ENCODE measurements at regions not wholly inside any gene's neighbourhood (a gene's known extent, or its start where the extent isn't known, plus 50 kb on each side); places are given as distances from the start of the nearest gene placed in this dataset.

DNA sequence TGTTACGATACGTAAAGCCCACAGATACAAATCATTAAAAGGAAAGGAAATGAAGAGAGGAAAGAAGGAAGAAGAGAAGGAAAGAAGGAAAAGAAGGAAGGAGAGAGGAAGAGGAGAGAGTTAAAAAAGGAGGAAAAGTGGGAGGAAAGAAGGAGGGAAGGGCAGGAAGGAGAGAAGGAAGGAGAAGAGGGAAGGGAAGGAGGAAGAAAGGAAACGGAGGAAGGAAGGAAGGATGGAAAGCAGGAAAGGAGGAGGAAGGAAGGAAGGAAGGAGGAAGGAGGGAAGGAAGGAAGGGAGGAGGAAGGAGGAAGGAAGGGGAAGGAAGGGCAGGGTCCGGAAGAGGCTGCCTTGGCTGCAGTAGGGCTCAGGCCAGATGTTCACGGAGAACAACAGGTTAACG is 95.2 kb downstream of the ENGASE start:
- Histone ChIP-seq H3K27ac (no peak overlapping the region), H3K27me3 (no peaks in the 10 kb centered on the region), H3K4me3 (no peak overlapping the region), H3K9me3 (no peaks in the 10 kb centered on the region), H3K36me3 (no peaks in the 10 kb centered on the region), H3K4me1 (no peaks in the 10 kb centered on the region)
- DNase-seq: no peak
- TF ChIP-seq, protein P1, sequence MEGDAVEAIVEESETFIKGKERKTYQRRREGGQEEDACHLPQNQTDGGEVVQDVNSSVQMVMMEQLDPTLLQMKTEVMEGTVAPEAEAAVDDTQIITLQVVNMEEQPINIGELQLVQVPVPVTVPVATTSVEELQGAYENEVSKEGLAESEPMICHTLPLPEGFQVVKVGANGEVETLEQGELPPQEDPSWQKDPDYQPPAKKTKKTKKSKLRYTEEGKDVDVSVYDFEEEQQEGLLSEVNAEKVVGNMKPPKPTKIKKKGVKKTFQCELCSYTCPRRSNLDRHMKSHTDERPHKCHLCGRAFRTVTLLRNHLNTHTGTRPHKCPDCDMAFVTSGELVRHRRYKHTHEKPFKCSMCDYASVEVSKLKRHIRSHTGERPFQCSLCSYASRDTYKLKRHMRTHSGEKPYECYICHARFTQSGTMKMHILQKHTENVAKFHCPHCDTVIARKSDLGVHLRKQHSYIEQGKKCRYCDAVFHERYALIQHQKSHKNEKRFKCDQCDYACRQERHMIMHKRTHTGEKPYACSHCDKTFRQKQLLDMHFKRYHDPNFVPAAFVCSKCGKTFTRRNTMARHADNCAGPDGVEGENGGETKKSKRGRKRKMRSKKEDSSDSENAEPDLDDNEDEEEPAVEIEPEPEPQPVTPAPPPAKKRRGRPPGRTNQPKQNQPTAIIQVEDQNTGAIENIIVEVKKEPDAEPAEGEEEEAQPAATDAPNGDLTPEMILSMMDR (IDR thresholded peaks at IDR 0.05): no peak

DNA sequence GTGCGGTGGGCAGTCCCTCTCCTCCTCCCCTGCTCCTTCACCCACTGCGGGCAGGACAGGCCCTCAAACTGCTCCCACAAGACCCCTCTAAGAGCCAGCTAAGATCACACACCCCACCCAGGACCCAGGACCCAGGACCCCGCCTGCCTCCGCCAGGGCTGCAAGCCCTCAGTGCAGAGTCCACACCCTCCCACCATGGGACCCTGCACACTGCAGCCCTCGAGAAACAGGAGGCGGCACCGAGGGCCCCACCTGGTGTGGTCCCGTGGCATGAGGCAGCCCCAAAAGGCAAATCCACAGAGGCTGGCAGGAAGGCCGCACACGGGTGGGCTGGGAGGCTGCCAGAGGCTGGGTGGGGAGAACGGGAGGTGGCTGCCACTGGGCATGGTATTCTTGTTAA is 94.7 kb downstream of the ENGASE start:
- no peak overlapping the region for H3K4me3 ChIP-seq
- H3K9me3 ChIP-seq: no peaks in the 10 kb centered on the region
- no peaks in the 10 kb centered on the region for H3K36me3 ChIP-seq
- no peak overlapping the region for H3K27ac ChIP-seq
- H3K4me1 ChIP-seq: no peaks in the 10 kb centered on the region
- TF ChIP-seq, protein P1 (IDR thresholded peaks at IDR 0.05): no peak
- TF ChIP-seq POLR2A (IDR thresholded peaks at IDR 0.05): no peak
- H3K27me3 ChIP-seq: no peaks in the 10 kb centered on the region
- no peak for DNase-seq

DNA sequence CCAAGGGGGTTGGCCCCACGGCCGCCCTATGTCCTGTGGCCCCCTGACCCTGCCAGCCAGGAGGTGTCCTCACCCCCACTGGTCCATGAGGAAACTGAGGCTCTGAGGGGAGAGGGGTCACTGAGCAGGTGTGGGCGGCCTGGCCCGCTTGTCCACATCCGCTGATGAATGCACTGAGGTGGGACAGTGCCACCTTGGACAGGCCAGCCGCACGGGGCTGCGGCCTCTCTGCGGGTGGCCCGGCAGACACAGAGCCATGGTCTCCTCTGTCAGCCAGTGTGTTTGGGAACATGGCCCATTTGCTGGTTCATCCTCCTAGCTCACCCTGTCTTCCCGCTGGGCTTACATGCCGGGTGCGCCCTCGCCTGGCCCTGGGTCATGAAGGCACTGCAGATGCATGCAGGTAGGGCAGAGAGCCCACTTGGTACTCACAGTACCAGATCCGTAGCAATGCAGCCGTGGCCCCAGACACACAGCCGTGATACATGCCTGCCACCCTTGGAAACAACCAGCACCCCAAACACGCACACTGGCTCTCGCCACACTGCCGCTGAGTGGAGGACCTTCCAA is 93.9 kb downstream of the ENGASE start:
- no peaks in the 10 kb centered on the region for H3K36me3 ChIP-seq
- H3K4me3 ChIP-seq: no peak overlapping the region
- H3K4me1 ChIP-seq: no peaks in the 10 kb centered on the region
- TF ChIP-seq, protein P1 (IDR thresholded peaks at IDR 0.05): no peak
- no peak for TF ChIP-seq POLR2A (IDR thresholded peaks at IDR 0.05)
- H3K9me3 ChIP-seq: no peaks in the 10 kb centered on the region
- DNase-seq: no peak
- H3K27me3 ChIP-seq: no peaks in the 10 kb centered on the region
- H3K27ac ChIP-seq: no peak overlapping the region

DNA sequence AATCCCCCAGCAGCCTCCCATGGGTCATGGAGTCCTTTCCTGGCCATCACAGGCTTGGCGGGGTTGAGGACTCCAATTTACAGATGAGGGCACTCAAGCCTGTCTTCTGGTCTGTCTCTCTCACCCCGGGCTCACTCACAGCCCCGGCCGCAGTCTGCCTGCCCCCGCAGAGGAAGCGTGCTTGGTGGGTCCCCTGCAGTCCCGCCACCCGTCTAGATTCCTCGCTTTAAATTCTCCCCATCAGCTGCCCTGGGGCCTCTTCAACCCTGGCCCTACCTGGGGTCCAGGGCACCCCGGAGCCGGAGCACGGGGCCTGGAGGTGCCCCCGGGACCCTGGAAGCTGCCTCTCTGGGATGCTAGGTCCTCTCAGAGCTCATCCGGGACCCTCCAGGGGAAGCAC is 92.9 kb downstream of the ENGASE start:
- Histone ChIP-seq H3K9me3 (no peaks in the 10 kb centered on the region), H3K36me3 (no peaks in the 10 kb centered on the region), H3K27ac (no peak overlapping the region), H3K27me3 (no peaks in the 10 kb centered on the region), H3K4me3 (no peak overlapping the region), H3K4me1 (no peaks in the 10 kb centered on the region)
- DNase-seq: no peak
- TF ChIP-seq, protein P1 (IDR thresholded peaks at IDR 0.05): no peak
- no peak for TF ChIP-seq POLR2A (IDR thresholded peaks at IDR 0.05)

DNA sequence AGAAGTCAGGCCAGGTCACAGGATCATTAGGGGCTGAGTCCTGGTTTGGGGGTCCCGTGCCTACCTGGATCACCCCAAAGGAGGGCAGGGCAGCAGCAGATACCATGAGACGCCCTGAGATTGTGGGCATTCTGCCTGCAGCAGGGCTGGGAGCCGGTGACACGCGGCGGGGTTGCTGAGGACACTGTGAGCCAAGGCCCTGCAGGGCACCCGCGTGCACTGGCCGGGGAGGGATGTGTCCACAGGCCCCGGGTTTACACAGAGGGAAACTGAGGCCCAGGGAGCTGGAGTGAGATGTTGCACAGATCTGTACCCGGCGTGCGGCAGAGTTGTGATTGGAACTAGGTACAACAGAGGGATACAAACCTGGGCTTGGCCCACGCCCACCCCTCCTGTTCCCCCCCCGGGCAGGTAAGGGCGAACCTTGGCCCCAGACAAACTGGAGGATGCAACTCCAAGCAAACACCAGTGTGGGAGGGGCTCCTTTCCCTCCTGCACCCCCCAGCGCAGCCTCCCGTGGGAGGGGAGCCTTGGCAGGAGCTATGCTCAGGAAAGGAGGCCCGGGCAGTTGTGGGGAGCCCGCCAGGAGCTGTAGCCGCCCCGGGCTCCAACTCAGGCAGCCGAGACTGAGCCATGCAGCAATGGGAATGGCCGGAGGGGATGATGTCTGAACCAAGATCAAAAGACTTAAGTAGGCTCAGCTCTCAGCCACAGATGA is 91.3 kb downstream of the ENGASE start:
- no peak for TF ChIP-seq POLR2A (IDR thresholded peaks at IDR 0.05)
- TF ChIP-seq, protein P1 (IDR thresholded peaks at IDR 0.05): no peak
- Histone ChIP-seq H3K4me1 (no peaks in the 10 kb centered on the region), H3K9me3 (no peaks in the 10 kb centered on the region), H3K27me3 (no peaks in the 10 kb centered on the region), H3K4me3 (no peak overlapping the region), H3K36me3 (no peaks in the 10 kb centered on the region), H3K27ac (no peak overlapping the region)
- DNase-seq: no peak
